ENCODE measurements at regions not wholly inside any gene's neighbourhood (a gene's known extent, or its start where the extent isn't known, plus 50 kb on each side); places are given as distances from the start of the nearest gene placed in this dataset.

DNA sequence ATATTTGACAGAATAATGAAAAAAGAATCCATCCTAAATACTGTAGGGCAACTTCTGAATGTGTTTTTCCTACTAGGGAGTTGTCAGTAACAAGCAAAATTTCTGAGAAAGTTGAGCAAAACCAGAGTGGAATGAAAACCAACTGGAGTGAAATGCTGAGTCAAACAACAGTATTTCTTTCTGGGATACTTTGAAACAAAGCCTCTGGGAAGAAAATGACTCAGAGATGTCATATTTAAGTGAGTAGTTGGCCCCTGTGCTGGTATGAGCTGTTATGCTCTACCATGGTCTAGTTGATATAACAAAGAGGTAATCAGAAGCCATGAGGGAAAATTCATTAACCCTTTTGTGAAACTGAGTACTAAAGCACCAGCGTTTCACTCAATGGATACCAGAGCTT, 372.1 kb upstream of the C9orf72 start:
- TF ChIP-seq, protein P1, sequence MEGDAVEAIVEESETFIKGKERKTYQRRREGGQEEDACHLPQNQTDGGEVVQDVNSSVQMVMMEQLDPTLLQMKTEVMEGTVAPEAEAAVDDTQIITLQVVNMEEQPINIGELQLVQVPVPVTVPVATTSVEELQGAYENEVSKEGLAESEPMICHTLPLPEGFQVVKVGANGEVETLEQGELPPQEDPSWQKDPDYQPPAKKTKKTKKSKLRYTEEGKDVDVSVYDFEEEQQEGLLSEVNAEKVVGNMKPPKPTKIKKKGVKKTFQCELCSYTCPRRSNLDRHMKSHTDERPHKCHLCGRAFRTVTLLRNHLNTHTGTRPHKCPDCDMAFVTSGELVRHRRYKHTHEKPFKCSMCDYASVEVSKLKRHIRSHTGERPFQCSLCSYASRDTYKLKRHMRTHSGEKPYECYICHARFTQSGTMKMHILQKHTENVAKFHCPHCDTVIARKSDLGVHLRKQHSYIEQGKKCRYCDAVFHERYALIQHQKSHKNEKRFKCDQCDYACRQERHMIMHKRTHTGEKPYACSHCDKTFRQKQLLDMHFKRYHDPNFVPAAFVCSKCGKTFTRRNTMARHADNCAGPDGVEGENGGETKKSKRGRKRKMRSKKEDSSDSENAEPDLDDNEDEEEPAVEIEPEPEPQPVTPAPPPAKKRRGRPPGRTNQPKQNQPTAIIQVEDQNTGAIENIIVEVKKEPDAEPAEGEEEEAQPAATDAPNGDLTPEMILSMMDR (IDR thresholded peaks at IDR 0.05), result no peak
- no peak for TF ChIP-seq POLR2A (IDR thresholded peaks at IDR 0.05)
- no peak for TF ChIP-seq EP300 (IDR thresholded peaks at IDR 0.05)

Data from ovary (tissue), 3 donors.